SU-DHL-6 (cell line): ENCODE measurements at regions not wholly inside any gene's neighbourhood (a gene's known extent, or its start where the extent isn't known, plus 50 kb on each side); places are given as distances from the start of the nearest gene placed in this dataset.

ENCODE experiments used
- CTCF ChIP-seq: fragments of 200-600 bp; sonication (generic); IDR thresholded peaks from one replicate; pipeline ENCODE4 v1.5.1; 2017; ENCODE audit warnings: antibody characterized with exemption, mild to moderate bottlenecking, low read length, moderate library complexity; ENCODE audit not compliant: insufficient read depth, poor library complexity, severe bottlenecking
- EZH2phosphoT487 ChIP-seq: fragments of 200-600 bp; sonication (generic), shearing (Covaris generic); conservative IDR thresholded peaks from 2 replicates; pipeline ENCODE4 v1.6.1; 2018; ENCODE audit warnings: mild to moderate bottlenecking, antibody characterized with exemption, low read length, moderate library complexity, mixed read lengths

GRCh38 chr5:6308683-6309082, 69.7 kb downstream of the MED10 start:
- no peak for TF ChIP-seq CTCF
- TF ChIP-seq EZH2phosphoT487: no peak
